ENCODE measurements at regions not wholly inside any gene's neighbourhood (a gene's known extent, or its start where the extent isn't known, plus 50 kb on each side); places are given as distances from the start of the nearest gene placed in this dataset.

DNA sequence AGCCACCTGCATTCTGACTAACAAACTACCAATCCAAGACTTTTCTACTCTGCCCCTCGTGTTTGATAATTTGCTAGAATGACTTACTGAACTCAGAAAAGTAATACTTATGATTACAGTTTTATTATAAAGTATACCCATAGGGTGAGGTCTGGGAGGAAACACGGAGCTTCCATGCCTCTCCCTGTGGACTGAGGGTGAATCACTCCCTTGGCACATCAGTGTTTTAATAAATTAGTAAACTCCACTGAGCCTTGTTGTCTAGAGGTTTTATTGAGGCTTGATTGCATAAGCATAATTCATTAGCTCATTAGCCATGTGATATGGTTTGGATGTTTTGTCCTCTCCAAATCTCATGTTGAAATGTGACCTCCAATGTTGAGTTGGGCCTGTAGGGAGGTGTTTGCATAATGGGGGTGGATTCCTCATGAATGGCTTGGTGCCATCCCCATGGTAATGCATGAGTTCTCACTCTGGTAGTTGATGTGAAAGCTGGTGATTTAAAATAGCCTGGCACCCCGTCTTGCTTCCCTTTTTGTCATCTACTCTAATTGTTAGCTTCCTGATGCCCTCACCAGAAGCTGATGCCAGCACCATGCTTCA lies 233.6 kb upstream of the TRPC7 start:
- Histone ChIP-seq H3K4me2 (ENCODE audit: low read depth, low read length) (no peak overlapping the region), H4K91ac (ENCODE audit: insufficient read depth, low read depth, low read length) (no peak overlapping the region), H2AFZ (replicated peaks; ENCODE audit: low read length, poor library complexity) (no peak overlapping the region), H4K5ac (ENCODE audit: low read depth, low read length) (no peak overlapping the region), H3K9me3 (ENCODE audit: control insufficient read depth, insufficient read depth, low read length) (no peaks in the 10 kb centered on the region; the same call in 1 of the 2 replicates), H3K4ac (ENCODE audit: low read depth, low read length) (no peak overlapping the region), H3K27me3 (ENCODE audit: control insufficient read depth, insufficient read depth, low read length) (no peaks in the 10 kb centered on the region), H3K4me1 (ENCODE audit: control insufficient read depth, insufficient read depth, low read length) (no peaks in the 10 kb centered on the region), H3K79me1 (ENCODE audit: low read depth in 1 of 2, low read length in 2 of 2) (no peaks in the 10 kb centered on the region), H2AK9ac (replicated peaks; ENCODE audit: low read depth, low read length, poor library complexity) (no peak overlapping the region), H3K14ac (replicated peaks; ENCODE audit: low read depth, low read length) (no peak overlapping the region), H3K36me3 (ENCODE audit: control insufficient read depth, insufficient read depth, low read length) (no peaks in the 10 kb centered on the region), H3K27ac (ENCODE audit: insufficient read depth, low read length) (no peak overlapping the region), H2BK20ac (ENCODE audit: low read depth, low read length) (no peak overlapping the region), H2BK15ac (ENCODE audit: low read depth, low read length) (no peak overlapping the region), H3K4me3 (ENCODE audit: insufficient read depth, low read depth, low read length) (no peak overlapping the region), H3K18ac (ENCODE audit: low read depth, low read length) (no peak overlapping the region), H2AK5ac (ENCODE audit: low read depth, low read length) (no peak overlapping the region), H4K8ac (ENCODE audit: low read depth in 2 of 2, low read length in 2 of 2) (no peak overlapping the region), H3K9ac (ENCODE audit: low read depth, low read length) (no peak overlapping the region), H2BK5ac (ENCODE audit: low read depth, low read length, poor library complexity, severe bottlenecking) (no peak overlapping the region), H3K9me1 (ENCODE audit: insufficient read depth, low read length) (no peaks in the 10 kb centered on the region), H4K20me1 (ENCODE audit: insufficient read depth, low read length) (no peaks in the 10 kb centered on the region), H3K56ac (ENCODE audit: extremely low read depth, insufficient read depth, low read length) (no peak overlapping the region), H3K23ac (ENCODE audit: low read depth, low read length) (no peak overlapping the region), H2BK120ac (ENCODE audit: low read depth, low read length) (no peak overlapping the region)
- ChIA-PET CTCF (no interaction called here), POLR2A (ENCODE audit: unreplicated experiment) (no interaction called here)
- no CpG with 5 or more reads among the region's 3 CpGs for WGBS, 2 experiments (ENCODE audit: extremely low coverage in 2 of 2, insufficient read length in 1 of 2)
- TF ChIP-seq, protein P1, sequence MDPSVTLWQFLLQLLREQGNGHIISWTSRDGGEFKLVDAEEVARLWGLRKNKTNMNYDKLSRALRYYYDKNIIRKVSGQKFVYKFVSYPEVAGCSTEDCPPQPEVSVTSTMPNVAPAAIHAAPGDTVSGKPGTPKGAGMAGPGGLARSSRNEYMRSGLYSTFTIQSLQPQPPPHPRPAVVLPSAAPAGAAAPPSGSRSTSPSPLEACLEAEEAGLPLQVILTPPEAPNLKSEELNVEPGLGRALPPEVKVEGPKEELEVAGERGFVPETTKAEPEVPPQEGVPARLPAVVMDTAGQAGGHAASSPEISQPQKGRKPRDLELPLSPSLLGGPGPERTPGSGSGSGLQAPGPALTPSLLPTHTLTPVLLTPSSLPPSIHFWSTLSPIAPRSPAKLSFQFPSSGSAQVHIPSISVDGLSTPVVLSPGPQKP (IDR thresholded peaks at IDR 0.05; ENCODE audit: borderline replicate concordance, low read depth, low read length), result no peak
- no peak for TF ChIP-seq RCOR1 (IDR thresholded peaks at IDR 0.05; ENCODE audit: insufficient replicate concordance, low read length)
- no peak for TF ChIP-seq CHD1 (IDR thresholded peaks at IDR 0.05; ENCODE audit: low read depth, low read length)
- TF ChIP-seq MXI1 (IDR thresholded peaks at IDR 0.05; ENCODE audit: borderline replicate concordance, low read depth, low read length), result no peak
- no peak for TF ChIP-seq SMC3 (IDR thresholded peaks at IDR 0.05; ENCODE audit: low read depth, low read length)
- no peak for TF ChIP-seq NFE2L2 (IDR thresholded peaks at IDR 0.05; ENCODE audit: low read depth, low read length)
- no peak for TF ChIP-seq POLR2A (IDR thresholded peaks at IDR 0.05; ENCODE audit: low read depth, low read length)
- TF ChIP-seq FOS (IDR thresholded peaks at IDR 0.05; ENCODE audit: low read depth, low read length), result no peak
- ATAC-seq (ENCODE audit: low read depth) (no peak), DNase-seq (no peak)
- in situ Hi-C loops (cut with MboI; ENCODE audit: low sequenced_read_pairs), result no loop called here
- dilution Hi-C loops (cut with HindIII; ENCODE audit: low sequenced_read_pairs, unreplicated experiment), result no loop called here
- no TSS peak for BruUV-seq (replicated peaks)
- intact Hi-C loops (cut with micrococcal nuclease), result no loop called here

Data from IMR-90 (cell line).